AG20443 (cell line): ENCODE measurements at regions not wholly inside any gene's neighbourhood (a gene's known extent, or its start where the extent isn't known, plus 50 kb on each side); places are given as distances from the start of the nearest gene placed in this dataset.

Experiments
- DNase-seq: peaks from one replicate; pipeline ENCODE4 v3.0.0; 2012; ENCODE audit warnings: low spot score, mixed read lengths

DNA sequence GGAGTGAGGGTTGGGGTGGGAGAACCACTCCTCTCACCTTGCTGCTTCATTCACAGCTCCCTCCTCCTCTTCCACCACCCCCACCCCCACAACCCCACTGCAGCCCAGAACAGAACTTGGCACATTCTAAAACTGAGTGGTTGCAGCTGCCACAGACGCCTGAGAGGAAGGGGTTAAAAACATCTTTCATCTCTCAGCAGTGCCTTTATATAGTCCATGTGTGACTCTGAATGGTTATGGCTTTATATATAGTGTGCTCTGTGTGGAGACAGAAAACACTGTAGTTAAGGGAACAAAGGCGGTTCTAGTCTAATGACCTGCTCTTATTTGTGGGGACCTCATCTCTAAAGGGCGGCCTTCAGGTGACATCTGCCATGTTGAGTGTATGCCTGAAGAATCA, 144.8 kb downstream of the BCOR start:
- DNase-seq, result no peak

DNA sequence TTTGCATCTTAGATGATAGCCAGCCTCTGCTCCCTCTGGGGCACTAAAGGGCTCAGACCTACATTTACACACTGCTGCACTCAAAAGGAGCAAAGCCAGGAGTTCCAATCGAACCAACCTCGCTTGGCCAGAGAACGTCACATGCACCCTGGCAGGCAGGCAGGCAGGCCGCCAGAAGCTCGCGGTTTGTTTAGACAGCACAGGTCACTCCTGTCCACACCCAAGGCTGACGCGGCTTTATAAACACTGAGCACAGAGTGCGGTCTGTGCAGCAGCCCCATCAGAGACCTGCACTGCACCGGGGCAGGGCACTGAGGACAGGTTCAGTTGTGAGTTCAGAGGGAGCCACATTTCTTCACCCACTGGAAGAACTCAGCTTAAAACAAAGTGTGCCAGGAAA, 143.9 kb downstream of the BCOR start:
- DNase-seq, result no peak

DNA sequence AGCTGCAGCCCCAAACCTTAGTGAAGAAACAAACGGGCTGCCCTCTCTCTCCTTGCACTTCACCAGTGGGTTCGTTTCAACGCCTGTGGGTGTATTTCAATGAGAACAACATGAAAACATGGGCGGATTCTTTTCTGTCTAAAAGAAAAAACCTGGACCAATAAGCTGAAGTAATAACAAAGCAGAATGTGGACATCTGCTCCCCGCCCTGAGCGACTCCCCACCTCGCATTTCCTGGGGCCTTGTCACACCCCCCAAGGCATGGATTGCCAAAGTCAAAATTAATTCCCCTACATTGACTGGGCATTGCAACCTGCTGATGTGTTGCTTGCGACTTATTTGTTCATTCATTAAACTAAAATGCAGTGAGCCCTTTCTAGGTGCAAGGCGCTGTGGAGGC, 142.9 kb downstream of the BCOR start:
- no peak for DNase-seq

DNA sequence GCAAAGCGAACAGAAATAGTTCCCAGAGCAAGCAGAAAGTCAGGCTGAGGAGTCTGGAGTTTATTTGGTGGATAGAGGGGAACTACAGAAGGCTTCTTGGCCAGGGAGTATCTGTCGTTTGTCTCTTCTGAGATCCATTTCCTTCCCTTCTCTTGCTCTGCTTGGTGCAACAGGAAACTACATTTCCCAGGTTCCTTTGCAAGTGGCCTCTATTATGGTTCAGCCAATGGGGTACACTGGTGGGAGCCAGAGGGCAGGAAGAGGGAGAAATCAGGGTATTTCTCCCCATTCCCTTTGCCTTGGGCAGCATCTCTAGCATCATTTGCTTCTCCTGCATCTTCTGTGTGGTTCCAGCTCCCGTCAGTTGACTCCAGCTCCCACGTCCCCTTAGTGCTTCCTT, 142.1 kb downstream of the BCOR start:
- DNase-seq, result no peak

DNA sequence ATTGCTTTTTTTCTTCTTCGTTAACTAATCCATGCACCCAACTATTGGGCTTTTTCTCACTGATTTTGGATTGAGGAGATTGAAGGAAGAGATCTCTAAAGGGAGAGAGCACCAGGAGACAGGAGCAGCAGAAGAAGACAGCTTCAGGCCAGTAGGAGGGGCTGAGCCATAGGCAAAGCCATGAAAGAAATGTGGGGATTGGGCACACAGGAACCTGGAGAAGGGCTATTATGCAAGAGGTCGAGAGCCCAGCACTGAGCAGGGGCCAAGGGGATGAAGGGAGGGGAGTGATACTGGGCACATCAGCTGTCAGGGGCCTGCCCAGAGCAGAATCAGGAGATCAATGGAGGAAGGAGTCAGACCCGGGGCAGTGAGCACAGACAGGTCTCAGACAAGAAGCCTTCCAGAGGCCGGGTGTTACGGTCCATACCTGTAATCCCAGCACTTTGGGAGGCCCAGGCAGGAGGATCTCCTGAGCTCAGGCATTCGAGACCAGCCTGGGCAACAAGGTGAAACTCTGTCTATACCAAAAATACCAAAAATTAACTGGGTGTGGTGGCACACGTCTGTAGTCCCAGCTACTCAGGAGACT, 140.9 kb downstream of the BCOR start:
- no peak for DNase-seq

DNA sequence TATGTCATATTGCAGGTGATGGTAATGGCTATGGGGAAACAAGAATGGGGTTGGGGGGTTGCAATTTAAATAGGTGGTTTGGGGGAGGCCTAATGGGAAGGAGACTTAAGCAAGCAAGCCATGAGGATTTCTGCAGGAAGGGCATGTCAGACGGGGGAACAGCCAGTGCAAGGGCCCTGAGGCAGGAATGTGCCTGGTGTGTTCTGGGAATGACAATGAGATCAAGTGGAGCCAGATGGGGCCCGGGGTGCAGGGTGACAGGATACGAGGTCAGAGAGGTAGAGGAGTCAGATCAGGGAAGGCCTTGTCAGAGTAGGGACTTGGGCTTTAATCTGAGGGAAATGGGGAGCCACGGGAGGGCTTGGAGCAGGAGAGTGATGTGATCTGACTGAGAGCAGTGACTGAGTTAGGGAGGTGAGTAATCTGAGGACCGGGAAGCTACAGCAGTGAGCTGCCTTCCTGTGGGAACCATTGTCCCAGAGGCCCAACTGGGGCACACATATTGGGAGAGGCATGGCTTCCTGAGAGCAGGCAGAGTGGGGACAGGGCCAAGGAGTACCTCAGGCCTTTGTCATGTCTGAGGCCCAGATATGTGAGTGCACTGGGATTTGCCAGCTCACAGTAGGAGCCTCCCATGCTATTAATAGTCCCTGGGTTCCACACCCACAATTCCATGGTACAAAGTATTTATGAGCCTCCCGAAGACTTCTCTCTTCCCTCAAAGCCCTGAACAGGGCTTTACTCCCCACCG, 139.8 kb downstream of the BCOR start:
- DNase-seq, result peak; percentile 70

DNA sequence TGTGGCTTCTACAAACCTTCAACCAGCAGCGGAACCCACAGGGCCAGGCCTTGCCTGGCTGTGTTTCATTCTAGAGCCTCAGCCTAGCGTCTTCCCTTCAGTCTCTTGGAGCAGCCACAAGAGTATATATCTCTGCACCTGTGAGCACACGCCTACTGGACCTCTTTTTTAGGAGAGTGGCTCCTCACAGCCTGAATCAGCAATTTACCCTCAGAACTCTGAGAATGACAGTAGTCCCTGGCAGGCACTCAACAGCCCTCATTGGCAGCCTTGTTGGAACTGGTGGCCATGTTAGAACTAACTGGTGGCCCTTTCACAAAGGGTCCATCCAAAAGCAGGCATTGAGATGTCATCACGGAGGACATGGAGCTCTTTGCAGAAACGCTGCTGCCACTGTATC, 138.9 kb downstream of the BCOR start:
- DNase-seq, result no peak

DNA sequence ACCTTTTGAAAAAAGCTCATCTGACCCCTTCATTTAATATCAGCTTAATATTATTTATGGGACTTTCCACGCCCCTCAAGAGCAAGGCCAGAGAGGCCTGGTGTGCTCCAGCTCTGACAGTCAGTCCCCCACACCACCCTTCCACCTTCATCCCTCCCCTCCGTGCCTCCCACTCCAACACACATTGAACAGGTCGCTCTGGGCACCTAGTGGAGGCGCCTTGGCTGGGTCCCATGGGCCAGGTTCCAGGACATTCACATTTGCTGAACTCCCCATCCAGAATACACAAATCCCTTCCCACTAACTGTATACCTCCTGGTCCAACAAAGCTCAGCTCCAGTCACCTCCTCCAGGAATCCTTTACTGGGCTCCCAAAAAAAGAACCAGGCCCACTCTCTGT, 137.5 kb downstream of the BCOR start:
- no peak for DNase-seq

DNA sequence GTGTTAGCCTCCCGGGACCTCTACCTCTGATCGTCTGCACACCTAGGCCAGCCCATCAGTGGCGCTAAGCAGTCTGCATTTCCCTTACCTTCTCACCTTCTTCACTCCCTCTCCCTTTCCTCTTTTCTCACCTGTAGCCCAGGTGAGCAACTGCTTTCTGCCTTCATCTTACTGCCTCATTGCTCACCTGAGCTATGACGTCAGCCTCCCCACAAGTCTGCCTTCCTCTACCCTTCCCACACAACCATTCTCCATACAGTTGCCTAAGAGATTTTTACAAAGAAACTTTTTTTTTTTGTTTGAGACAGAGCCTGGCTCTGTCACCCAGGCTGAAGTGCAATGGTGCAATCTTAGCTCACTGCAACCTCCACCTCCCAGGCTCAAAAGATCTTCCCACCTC, 136.3 kb downstream of the BCOR start:
- DNase-seq, result no peak

DNA sequence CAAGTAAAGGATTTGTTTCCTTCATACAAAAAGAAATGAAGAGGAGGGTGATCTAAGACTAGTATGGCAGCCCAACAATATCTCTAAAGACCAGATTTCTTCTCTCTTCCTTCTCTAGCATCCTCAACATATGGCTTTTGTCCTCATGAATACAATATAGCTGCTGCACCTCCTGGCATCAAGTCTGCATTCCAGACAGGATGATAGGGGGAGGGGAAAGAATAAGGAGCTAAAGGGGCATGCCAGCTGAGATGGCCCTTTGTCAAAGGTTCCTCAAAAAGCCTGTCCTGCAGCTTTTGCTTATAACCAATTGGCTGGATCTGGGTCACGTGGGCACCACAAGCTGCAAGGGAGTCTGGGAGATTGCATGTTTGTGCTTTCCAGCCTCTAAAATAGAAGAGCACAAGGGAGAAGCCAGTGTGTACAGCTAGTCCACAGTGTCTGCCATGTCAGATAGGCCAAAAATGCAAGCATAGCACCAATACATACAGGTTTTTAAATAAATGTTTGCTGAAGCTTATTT, 132.6 kb downstream of the BCOR start:
- DNase-seq, result no peak

DNA sequence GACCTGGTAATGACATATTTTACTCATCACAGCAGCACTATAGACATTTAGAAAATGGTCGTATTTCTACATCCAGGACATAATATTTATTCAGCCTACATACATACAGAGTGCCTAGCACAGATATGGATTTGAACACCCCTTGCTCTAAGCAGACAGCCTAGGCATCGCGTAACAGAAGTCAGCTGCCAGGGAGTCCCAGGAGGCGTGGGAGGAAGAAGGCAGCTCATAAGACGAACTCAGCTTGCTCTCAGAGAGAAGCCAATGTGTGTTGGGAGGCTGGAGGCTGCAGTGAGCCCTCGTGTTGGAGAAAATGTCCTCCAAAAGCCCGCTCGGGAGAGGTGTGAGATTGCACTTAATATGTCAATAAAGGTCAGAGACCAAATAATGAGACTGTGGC, 131.6 kb downstream of the BCOR start:
- DNase-seq, result no peak

DNA sequence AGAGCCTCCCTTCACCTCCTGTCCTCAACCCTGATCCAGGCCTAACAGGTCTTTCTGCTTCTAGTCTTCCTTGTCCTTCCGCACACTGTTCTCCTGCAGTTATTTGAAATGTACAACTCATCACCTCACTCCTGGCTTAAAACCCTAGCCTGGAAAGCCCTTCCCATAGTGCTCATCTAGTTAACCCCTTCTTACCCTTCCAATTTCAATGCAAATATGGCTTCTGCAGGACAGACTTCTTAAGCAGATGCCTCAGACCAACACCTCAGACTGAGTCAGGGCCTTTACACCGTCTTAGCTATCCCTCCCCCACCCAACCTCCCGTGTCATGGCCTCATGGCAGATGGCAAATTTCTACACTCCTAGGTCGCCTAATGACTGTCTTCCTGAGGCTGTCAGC, 130.4 kb downstream of the BCOR start:
- no peak for DNase-seq

DNA sequence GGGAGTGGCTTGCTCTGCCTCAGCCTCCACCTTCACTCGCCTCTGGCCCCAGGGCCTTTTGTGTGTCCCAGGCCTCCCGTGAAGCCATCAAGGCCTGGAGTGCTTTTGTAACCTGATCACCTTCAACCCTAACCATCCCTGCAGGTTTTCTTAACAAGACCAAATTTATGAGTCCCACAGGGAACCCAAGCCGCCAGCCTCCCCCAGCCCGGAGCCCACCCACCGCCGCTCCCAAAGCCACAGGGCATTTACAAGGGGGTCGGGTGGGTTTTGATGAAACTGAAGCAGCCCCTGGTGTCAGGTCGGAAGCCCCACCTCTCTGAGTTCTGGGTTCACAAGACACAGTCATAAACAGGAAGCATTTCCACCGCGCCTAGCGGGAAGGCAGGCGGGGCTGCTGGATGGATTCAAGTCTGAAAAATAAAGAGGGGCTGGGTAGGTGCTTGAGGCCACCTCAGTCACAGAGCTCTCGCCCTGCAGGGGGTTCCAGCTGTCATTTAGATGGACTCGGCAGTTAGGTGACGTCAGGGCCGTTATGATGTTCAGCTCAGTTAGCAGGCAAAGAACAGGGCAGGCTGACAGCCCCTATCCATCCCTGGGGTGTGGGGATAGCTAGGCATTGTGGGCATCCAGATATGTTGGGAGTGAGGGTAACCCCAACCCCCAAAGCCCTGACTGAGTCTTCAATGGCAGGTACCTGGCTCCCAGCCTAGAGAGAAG, 128.5 kb downstream of the BCOR start:
- no peak for DNase-seq

DNA sequence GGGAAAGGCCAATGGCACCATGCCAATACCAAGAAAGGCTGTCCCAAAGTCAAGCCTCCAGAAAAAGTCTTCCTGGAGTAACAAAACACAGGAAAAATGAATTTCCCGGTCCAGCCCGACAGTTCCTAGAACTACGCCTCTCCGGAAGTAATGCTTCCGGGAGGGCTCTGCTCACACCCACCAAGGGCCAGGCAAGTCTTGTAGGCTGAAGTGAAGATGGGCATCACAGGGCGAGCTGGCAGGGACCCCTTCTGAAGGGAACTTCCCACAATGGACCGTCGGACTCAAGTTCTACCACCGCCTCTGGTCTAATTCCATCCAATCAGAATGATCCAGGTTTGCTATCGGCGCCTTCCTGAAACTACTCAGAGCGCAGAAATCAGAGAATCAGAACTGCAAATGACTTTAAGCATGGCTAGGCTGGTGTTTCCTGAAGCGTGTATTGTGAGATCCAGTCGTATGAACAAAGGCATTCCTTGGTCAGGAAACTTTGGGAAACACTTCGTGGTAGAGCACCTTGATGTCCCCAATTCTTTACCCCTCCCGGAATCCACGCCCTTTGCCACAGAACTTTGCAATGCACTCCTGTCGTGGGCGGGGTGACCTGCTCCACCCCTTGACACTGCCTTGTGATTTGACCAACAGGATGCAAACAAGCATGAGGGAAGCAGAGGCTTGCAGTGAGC, 127.8 kb downstream of the BCOR start:
- DNase-seq, result no peak

DNA sequence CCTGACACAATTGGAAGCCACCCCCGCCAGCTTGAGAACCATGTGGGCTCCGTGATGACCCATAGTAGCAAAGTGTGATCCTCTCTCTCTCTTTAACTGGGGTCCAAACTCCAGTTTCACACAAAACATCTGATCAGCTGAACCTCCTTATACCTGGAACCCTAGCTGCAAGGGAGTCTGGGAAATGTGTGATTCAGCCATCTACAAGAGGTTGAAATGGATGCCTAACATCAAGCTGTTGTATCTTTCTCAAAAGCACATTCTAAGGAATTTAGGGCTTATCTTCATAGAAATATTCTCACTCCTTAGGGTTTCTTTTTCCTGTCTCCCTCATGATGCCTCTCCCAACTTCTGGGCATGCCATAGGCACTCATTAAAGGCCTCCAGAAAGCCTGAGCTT, 126.0 kb downstream of the BCOR start:
- DNase-seq, result no peak

DNA sequence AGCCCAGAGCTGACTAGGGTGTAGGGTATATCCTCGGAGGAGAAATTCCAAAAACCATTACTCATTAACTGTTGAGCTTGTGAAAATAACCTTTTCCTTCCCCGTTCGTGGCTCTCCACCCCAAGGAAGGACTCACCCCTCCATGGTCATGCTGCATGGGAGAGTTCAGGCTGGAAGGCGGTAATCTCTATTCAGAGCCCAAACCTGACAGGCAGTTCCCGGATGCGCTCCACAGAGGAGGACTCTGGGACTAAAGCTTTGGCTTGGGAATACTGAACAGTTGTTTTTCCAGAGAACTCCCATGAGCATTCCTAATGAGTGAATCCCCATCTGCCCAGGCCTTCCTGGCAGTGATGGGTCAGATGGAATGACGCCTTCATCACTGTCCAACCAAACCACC, 125.4 kb downstream of the BCOR start:
- peak; percentile 32 for DNase-seq

DNA sequence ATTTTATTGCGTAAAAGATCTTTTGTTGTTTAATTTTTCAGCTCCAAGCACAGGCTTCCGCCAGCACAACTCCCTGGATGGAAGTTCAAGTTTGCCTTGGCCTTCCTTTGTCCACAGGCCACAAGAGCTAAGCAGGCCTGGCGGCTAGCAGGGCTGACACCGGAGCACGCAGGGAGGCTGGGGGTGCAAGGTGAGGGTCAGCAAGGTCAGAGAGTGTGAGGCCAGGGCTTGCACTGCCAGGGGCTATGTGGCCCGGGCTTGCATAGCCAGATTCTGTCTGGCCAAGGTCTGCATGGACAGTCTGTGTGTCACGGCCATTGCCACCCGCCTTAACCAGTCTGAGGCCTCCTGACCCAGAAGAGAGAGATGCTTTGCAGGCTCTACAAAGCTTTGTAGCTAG, 123.9 kb downstream of the BCOR start:
- no peak for DNase-seq

DNA sequence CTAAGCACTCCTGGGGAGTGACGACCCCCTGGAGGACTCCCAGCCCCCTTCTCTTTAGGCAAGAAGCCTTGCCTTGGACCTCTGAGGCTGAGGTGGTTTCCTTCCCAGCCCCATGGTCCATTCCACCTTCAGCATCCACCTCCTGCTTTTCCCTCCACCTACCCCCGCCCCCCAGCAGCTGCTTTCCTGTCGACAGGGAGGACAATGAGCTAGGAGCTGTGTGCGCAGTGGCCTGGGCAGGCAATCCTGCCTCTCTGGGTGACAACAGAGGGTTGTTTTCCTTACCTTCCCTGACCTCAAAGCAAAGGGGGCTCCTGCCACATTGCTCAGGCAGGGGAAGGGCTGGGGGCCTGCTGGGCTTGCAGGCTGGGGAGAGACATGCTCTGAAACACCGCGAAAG, 123.5 kb downstream of the BCOR start:
- DNase-seq, result no peak

DNA sequence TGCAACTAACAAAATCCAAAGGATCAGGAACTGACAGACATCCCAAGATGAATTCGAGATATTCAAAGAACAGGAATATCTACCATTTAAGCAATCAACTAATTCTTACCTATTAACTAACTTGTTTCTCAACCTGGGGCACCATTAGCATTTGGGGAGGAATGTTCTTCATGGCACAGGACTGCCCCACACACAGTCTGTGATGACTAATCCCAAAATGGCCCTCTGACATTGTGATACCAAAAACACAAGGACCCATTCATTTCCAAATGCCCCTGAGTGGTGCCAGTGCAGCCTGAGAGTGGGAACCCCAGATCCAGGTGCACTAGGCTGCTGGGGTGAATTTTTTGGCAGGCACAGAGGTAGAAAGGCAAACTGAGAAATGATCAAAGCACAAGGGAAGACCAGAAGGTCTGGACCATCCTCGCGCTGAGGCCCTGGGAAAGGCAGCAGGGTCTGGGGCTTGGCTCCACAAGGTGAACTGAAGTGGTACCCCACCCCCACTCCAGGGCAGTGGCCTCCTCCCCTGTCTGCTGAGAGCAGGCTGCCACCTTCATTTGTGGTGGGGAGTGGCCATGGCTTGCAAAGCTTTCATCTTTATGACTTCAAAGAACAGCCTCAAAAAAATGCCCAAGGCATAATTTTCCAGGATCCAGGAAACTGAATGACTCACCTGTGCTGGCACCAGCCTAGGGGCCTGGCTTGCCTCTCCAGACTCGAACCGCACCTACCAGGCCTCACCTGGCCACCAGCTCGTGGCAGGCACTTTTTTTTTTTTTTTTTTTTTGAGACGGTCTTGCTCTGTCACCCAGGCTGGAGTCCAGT, 122.4 kb downstream of the BCOR start:
- no peak for DNase-seq

DNA sequence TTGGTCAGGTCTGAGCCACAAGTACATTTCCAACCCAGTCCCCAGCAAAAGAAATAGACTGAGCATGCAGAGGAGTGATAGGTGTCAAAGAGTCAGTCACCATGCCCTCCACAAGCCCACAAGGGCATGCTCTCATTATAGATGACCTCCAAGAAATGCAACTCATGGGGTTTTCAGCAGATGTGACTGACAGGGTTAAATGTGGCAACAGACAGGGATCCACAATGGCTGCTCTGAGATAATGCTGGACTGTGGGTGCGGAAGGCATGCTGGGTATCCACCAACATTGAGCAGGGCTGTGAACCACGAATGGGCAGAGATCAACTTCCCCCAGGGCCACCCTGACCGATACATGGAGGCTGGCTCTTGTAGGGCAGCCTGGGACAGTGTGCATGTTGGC, 115.8 kb downstream of the BCOR start:
- no peak for DNase-seq

DNA sequence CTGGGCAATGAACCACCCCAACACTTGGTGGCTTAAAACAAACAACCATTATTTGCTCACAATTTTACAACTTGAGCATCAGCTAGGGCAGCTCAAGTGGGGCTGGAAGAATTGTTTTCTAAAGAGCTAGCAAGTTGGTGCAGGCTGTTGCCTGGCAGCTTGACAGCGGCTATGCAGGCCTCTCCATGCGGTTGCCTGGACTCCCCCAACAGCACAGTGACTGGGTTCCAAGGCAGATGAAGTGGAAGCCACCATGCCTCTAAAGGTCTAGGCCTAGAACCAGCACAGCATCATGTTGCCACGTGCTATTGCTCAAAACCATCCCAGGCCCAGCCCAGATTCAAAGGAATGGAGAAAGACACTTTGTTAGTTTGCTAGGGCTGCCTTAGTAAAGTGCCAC, 114.8 kb downstream of the BCOR start:
- DNase-seq, result no peak

DNA sequence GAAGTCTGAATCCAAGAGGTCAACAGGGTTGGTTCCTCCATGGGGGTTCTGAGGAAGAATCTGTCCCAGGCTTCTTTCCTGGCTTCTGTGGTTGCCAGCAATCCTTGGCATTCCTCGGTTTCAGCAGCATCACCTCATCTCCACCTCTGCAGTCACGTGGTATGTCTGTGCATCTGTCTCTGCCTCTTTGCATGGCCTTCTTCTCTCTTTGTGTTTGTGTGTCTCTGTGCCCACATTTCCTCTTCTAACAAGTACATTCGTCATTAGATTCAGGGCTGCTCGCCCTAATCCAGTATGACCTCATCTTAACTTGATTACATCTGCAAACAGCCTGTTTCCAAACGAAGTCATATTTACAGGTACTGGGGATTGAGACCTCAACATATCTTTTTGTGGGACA, 114.0 kb downstream of the BCOR start:
- no peak for DNase-seq
